ENCODE measurements at regions not wholly inside any gene's neighbourhood (a gene's known extent, or its start where the extent isn't known, plus 50 kb on each side); places are given as distances from the start of the nearest gene placed in this dataset.
"Not testable (repeated sequence)": the region's sequence is repeated elsewhere in the genome, so short reads cannot be mapped to it uniquely, and the experiment has no call there.

- no peak for DNase-seq
Measured at GRCh38 chr6:40881501-40881900, 157.5 kb downstream of the UNC5CL start.

GRCh38 chr6:40880906-40881305, 158.1 kb downstream of the UNC5CL start:
- no peak for DNase-seq

- no peak for DNase-seq
Measured at GRCh38 chr6:40879169-40879568, 159.9 kb downstream of the UNC5CL start.

GRCh38 chr6:40877362-40877761, 161.7 kb downstream of the UNC5CL start:
- no peak for DNase-seq

- no peak for DNase-seq
Measured at GRCh38 chr6:40876336-40876735, 162.7 kb downstream of the UNC5CL start.

- no peak for DNase-seq
Measured at GRCh38 chr6:40874495-40874894, 164.5 kb downstream of the UNC5CL start.

- DNase-seq, result no peak
Measured at GRCh38 chr6:40871424-40871823, 167.6 kb downstream of the UNC5CL start.

GRCh38 chr6:40868089-40868865, 170.7 kb downstream of the UNC5CL start:
- DNase-seq, result not testable (repeated sequence)

GRCh38 chr6:40867527-40867926, 171.5 kb downstream of the UNC5CL start:
- not testable (repeated sequence) for DNase-seq

GRCh38 chr6:40865259-40865658, 173.8 kb downstream of the UNC5CL start:
- DNase-seq, result not testable (repeated sequence)

GRCh38 chr6:40860443-40860842, 178.6 kb downstream of the UNC5CL start:
- no peak for DNase-seq

- no peak for DNase-seq
Measured at GRCh38 chr6:40856271-40856670, 182.8 kb downstream of the UNC5CL start.

GRCh38 chr6:40855168-40855880, 183.7 kb downstream of the UNC5CL start:
- no peak for DNase-seq

GRCh38 chr6:40854592-40854991, 184.4 kb downstream of the UNC5CL start:
- DNase-seq, result no peak

GRCh38 chr6:40852779-40853373, 186.1 kb downstream of the UNC5CL start:
- no peak for DNase-seq

GRCh38 chr6:40849546-40849945, 189.5 kb downstream of the UNC5CL start:
- DNase-seq, result no peak

- DNase-seq, result no peak
Measured at GRCh38 chr6:40848868-40849514, 190.0 kb downstream of the UNC5CL start.

GRCh38 chr6:40848038-40848437, 191.0 kb downstream of the UNC5CL start:
- no peak for DNase-seq

GRCh38 chr6:40845553-40845952, 193.5 kb downstream of the UNC5CL start:
- DNase-seq, result peak; percentile 29

- DNase-seq, result no peak
Measured at GRCh38 chr6:40844246-40844645, 194.8 kb downstream of the UNC5CL start.

- DNase-seq, result no peak
Measured at GRCh38 chr6:40841721-40842120, 197.3 kb downstream of the UNC5CL start.

- DNase-seq, result no peak
Measured at GRCh38 chr6:40832691-40833090, 206.3 kb downstream of the UNC5CL start.

- DNase-seq, result no peak
Measured at GRCh38 chr6:40831381-40831780, 207.6 kb downstream of the UNC5CL start.
